ENCODE measurements at regions not wholly inside any gene's neighbourhood (a gene's known extent, or its start where the extent isn't known, plus 50 kb on each side); places are given as distances from the start of the nearest gene placed in this dataset.

DNA sequence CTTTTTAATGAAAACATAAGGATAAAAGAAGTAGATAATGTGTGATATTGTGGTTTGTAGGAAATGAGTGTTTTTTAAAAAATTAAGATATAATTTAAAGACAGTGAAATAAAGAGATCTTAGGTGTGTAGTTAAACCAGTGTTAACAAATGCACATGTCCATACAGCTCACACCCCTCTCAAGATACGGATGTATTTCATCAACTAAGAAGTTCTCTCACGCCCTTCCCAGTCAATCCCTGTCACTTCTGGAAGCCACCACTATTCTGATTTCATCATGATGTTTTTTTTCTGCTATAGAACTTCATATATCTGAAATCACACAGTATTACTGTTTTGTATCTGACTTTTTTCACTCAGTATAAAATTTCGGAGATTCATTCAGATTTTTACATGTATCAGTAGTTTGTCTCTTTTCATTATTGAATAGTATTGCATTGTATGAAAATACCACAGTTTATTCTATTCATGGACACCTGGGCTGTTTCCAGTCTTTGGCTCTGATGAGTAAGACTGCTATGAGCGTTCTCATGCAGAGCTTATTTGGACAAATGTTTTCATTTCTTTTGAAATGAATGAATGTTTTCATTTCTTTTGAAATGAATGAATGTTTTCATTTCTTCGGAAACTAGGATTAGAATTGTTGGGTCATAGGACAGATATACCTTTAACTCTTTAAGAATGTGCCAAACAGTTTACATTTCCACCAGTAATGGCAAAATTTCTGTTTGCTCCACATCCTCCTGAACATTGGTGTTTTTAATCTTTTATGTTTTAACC, 49.7 kb upstream of the ELOVL5 start:
- ATAC-seq = no peak
- Mint-ChIP-seq H3K4me3 (no peak overlapping the region), H3K4me1 (no peaks in the 10 kb centered on the region), H3K27me3 (no peaks in the 10 kb centered on the region), H3K9me3 (no peaks in the 10 kb centered on the region), H3K36me3 (ENCODE audit: low read depth) (no peaks in the 10 kb centered on the region), H3K27ac (no peak overlapping the region)
- no peak for DNase-seq

Measured in activated naive CD8-positive, alpha-beta T cell treated with anti-CD3 and anti-CD28 coated beads, Interleukin-2, amount 50 U/mL, for 24 hours (primary cell).